HepG2 (cell line): ENCODE measurements at regions not wholly inside any gene's neighbourhood (a gene's known extent, or its start where the extent isn't known, plus 50 kb on each side); places are given as distances from the start of the nearest gene placed in this dataset.

Experiments
- ATAC-seq: fragments of 200-7000 bp; cut with Tn5 transposase; 3 replicates; pipeline ENCODE4 v1.9.1; 2020; ENCODE audit warnings: mild to moderate bottlenecking, moderate library complexity
- BruUV-seq: library from RNA; stranded (reverse); fragments of 400-500 nt; replicated peaks from 2 replicates; lab custom pipeline; 2021; lab: Mats Ljungman, UMichigan
- CTCF ChIA-PET: fragments of 300-600 bp; formaldehyde crosslinking; extraction: SDS; loops from one replicate; lab custom pipeline; 2021; ENCODE audit warnings: low total read pairs, inconsistent platforms, low intra/inter-chr PET ratio; lab: Yijun Ruan, JAX
- POLR2A ChIA-PET: fragments of 350-600 bp; sonication (Branson Sonifier 250); formaldehyde crosslinking; loops from one replicate; lab custom pipeline; 2020; ENCODE audit warnings: antibody characterized with exemption, inconsistent platforms; lab: Yijun Ruan, JAX
- DNase-seq: peaks from one replicate; pipeline ENCODE4 v3.0.0-alpha.2; 2015; ENCODE audit warnings: low spot score
- FAIRE-seq: peaks from 3 replicates; lab custom pipeline; 2011; peaks lifted over from hg19 to GRCh38; lab: Jason Lieb, UNC
- H2AFZ ChIP-seq: one replicate; pipeline ENCODE4 v1.6.1; 2011; ENCODE audit warnings: low read length, inconsistent platforms
- H3K27ac ChIP-seq: fragments of 300-600 bp; 3 replicates; pipeline ENCODE4 v1.8.0; 2011; ENCODE audit warnings: mixed run types, mild to moderate bottlenecking, mixed read lengths, low read length, inconsistent platforms; ENCODE audit not compliant: insufficient read depth; ENCODE audit errors: extremely low read length
- H3K27me3 ChIP-seq, 2 experiments: fragments of 200-600 bp in 1 of 2; 2 replicates in 1 of 2; 3 replicates in 1 of 2; pipeline versions ENCODE4 v1.6.0 to v1.8.0; 2011; ENCODE audit warnings: low read length in 2 of 2, mild to moderate bottlenecking in 2 of 2, moderate library complexity in 2 of 2, inconsistent platforms in 1 of 2; ENCODE audit not compliant: insufficient read depth in 2 of 2, control insufficient read depth in 1 of 2
- H3K36me3 ChIP-seq, 2 experiments: fragments of 200-600 bp in 1 of 2; replicated peaks in 1 of 2; 2 replicates in 1 of 2; 3 replicates in 1 of 2; pipeline versions ENCODE4 v1.5.1 to v1.8.0; 2011; ENCODE audit warnings: low read length in 2 of 2, inconsistent platforms in 1 of 2; ENCODE audit not compliant: insufficient read depth in 2 of 2, control insufficient read depth in 1 of 2
- H3K4me1 ChIP-seq: 2 replicates; pipeline ENCODE4 v1.5.1; 2012; ENCODE audit warnings: low read length, inconsistent platforms; ENCODE audit not compliant: insufficient read depth
- H3K4me2 ChIP-seq: 2 replicates; pipeline ENCODE4 v1.6.0; 2011; ENCODE audit warnings: low read depth, low read length, inconsistent platforms
- H3K4me3 ChIP-seq, 3 experiments: fragments of 200-600 bp in 1 of 3; sonication (generic), shearing (Covaris generic) in 1 of 3; replicated peaks in 1 of 3; 2 replicates each; pipeline ENCODE4 v1.5.1; 2011 to 2016; ENCODE audit warnings: low read length in 3 of 3, inconsistent platforms in 2 of 3, low read depth in 2 of 3, mild to moderate bottlenecking in 2 of 3, control low read depth in 1 of 3, mixed read lengths in 1 of 3; ENCODE audit not compliant: insufficient read depth in 1 of 3
- H3K79me2 ChIP-seq: one replicate; pipeline ENCODE4 v1.6.1; 2011; ENCODE audit warnings: low read length, inconsistent platforms; ENCODE audit not compliant: insufficient read depth
- H3K9ac ChIP-seq: 2 replicates; pipeline ENCODE4 v1.6.0; 2011; ENCODE audit warnings: mild to moderate bottlenecking, low read depth, low read length, inconsistent platforms; ENCODE audit not compliant: insufficient read depth
- H3K9me3 ChIP-seq: 2 replicates; pipeline ENCODE4 v1.5.1; 2012; ENCODE audit warnings: mild to moderate bottlenecking, low read length
- H4K20me1 ChIP-seq: 2 replicates; pipeline ENCODE4 v1.6.0; 2011; ENCODE audit warnings: inconsistent platforms, mild to moderate bottlenecking, low read length, moderate library complexity; ENCODE audit not compliant: insufficient read depth
- AHR ChIP-seq: IDR thresholded peaks from 2 replicates; pipeline ENCODE4 v1.6.1; 2018; ENCODE audit warnings: missing genetic modification reagents, missing compliant biosample characterization
- BCL6 ChIP-seq: IDR thresholded peaks from 2 replicates; pipeline ENCODE4 v1.6.1; 2016; ENCODE audit warnings: missing genetic modification reagents, missing compliant biosample characterization
- CSRNP2 ChIP-seq: sonication (generic); formaldehyde crosslinking; conservative IDR thresholded peaks from 2 replicates; pipeline ENCODE4 v1.8.0; 2022; ENCODE audit warnings: low read depth, missing genetic modification reagents
- HNF4G ChIP-seq, 2 experiments: sonication (generic) in 1 of 2; formaldehyde crosslinking in 1 of 2; IDR thresholded peaks; 2 replicates each; pipeline versions ENCODE4 v1.4.0 to v1.6.1; 2011 to 2020; ENCODE audit warnings: borderline replicate concordance in 2 of 2, low read depth in 2 of 2, mild to moderate bottlenecking in 2 of 2, low read length in 1 of 2, missing genetic modification reagents in 1 of 2, moderate library complexity in 1 of 2
- KLF11 ChIP-seq: IDR thresholded peaks from 2 replicates; pipeline ENCODE4 v1.6.1; 2016; ENCODE audit warnings: missing compliant biosample characterization
- KLF13 ChIP-seq: sonication (generic); formaldehyde crosslinking; IDR thresholded peaks from 2 replicates; pipeline ENCODE4 v1.4.0; 2020; ENCODE audit warnings: mild to moderate bottlenecking, missing genetic modification reagents
- MATR3 ChIP-seq: sonication (generic); formaldehyde crosslinking; IDR thresholded peaks from 2 replicates; pipeline ENCODE4 v1.4.0; 2020; ENCODE audit warnings: missing genetic modification reagents
- MIER2 ChIP-seq: IDR thresholded peaks from 2 replicates; pipeline ENCODE4 v1.6.1; 2016; ENCODE audit warnings: missing biosample characterization, missing genetic modification reagents
- MLX ChIP-seq: IDR thresholded peaks from 2 replicates; pipeline ENCODE4 v1.6.1; 2016
- MXD1 ChIP-seq: sonication (generic); formaldehyde crosslinking; IDR thresholded peaks from 2 replicates; pipeline ENCODE4 v1.4.0; 2020; ENCODE audit warnings: mild to moderate bottlenecking, missing genetic modification reagents
- NFKB2 ChIP-seq: sonication (generic); formaldehyde crosslinking; IDR thresholded peaks from 2 replicates; pipeline ENCODE4 v1.4.0; 2020; ENCODE audit warnings: missing genetic modification reagents, borderline replicate concordance
- NR2F6 ChIP-seq, 2 experiments: IDR thresholded peaks; 2 replicates each; pipeline ENCODE4 v1.6.1; 2016; ENCODE audit warnings: antibody characterized with exemption in 1 of 2, mild to moderate bottlenecking in 1 of 2
- PLRG1 ChIP-seq: fragments of 450-650 bp; conservative IDR thresholded peaks from 2 replicates; pipeline ENCODE4 v1.6.1; 2016
- SAP130 ChIP-seq: IDR thresholded peaks from 2 replicates; pipeline ENCODE4 v1.6.1; 2016; ENCODE audit warnings: low read depth
- TERF1 ChIP-seq: sonication (generic); formaldehyde crosslinking; IDR thresholded peaks from 2 replicates; pipeline ENCODE4 v1.8.0; 2022; ENCODE audit warnings: mild to moderate bottlenecking, missing genetic modification reagents, moderate library complexity
- ZNF3 ChIP-seq: IDR thresholded peaks from 2 replicates; pipeline ENCODE4 v1.7.0; 2017; ENCODE audit warnings: inconsistent platforms
- ZNF562 ChIP-seq: sonication (generic); formaldehyde crosslinking; IDR thresholded peaks from 2 replicates; pipeline ENCODE4 v1.8.0; 2022; ENCODE audit warnings: missing genetic modification reagents, borderline replicate concordance
- ZNF672 ChIP-seq: sonication (generic); formaldehyde crosslinking; IDR thresholded peaks from 2 replicates; pipeline ENCODE4 v1.8.1; 2022; ENCODE audit warnings: missing genetic modification reagents
- whole genome bisulfite sequencing: methylation state at CpG from one replicate; pipeline ENCODE4 v1.1.6; 2017; ENCODE audit warnings: low lambda C conversion rate; 5-methylcytosine and 5-hydroxymethylcytosine counted together
- in situ Hi-C: cut with HindIII; loops from 2 replicates; pipeline ENCODE4 v1.10.0; 2017; ENCODE audit warnings: low pct_unique_long_range_greater_than_20kb; ENCODE audit not compliant: extremely low pct_ligation_motif_present
- intact Hi-C: fragments of 100-400 bp; cut with micrococcal nuclease; formaldehyde crosslinking; loops from one replicate; pipeline ENCODE4 v1.10.0; 2022; ENCODE audit not compliant: unreplicated experiment

GRCh38 chr9:82599336-82599949 is 463.5 kb downstream of the RASEF start (continued):
- TF ChIP-seq ZNF562 (CRISPR knock-in tag), result no peak
- no peak for TF ChIP-seq PLRG1
- TF ChIP-seq CSRNP2 (CRISPR knock-in tag), result no peak
- TF ChIP-seq BCL6 (CRISPR knock-in tag), result peak; percentile 11; the same call in 1 of the 2 replicates
- no peak for TF ChIP-seq MATR3 (CRISPR knock-in tag)
- no peak for TF ChIP-seq NFKB2
- TF ChIP-seq SAP130, result peak; percentile 44
- TF ChIP-seq ZNF3 (CRISPR knock-in tag), result no peak

GRCh38 chr9:82600536-82601292 is 462.2 kb downstream of the RASEF start:
- Histone ChIP-seq H3K9me3 (no peaks in the 10 kb centered on the region), H3K27ac (peak overlapping the region; percentile 86), H3K9ac (peak overlapping the region; percentile 87), H4K20me1 (no peaks in the 10 kb centered on the region), H3K36me3 (no peaks in the 10 kb centered on the region), H3K79me2 (peaks cover 4% of the 10 kb centered on the region), H3K4me3 (peak overlapping the region; percentile 56 to 73 (median 56)), H3K27me3 (no peaks in the 10 kb centered on the region), H2AFZ (peak overlapping the region; percentile 17), H3K4me2 (peak overlapping the region; percentile 94), H3K4me1 (peaks cover 98% of the 10 kb centered on the region)
- intact Hi-C loops (loop anchor here (5.0 to 10.0 kb wide), 2 partner anchors 766 to 968 kb away; no protein-coding TSS in a partner anchor), in situ Hi-C loops (no loop called here)
- ATAC-seq (peak; percentile 84), FAIRE-seq (no peak), DNase-seq (peak; percentile 63)
- POLR2A ChIA-PET, result interaction anchor here (0.7 to 3.1 kb wide), 6 partner anchors 12 to 287 kb away, joined by 3 to 23 read pairs (median 5); no protein-coding TSS in a partner anchor
- 2% methylated on average over 9 of the region's 10 CpGs for WGBS
- CTCF ChIA-PET, result no interaction called here
- BruUV-seq, result TSS peak; percentile 73
- TF ChIP-seq MXD1 (CRISPR knock-in tag), result no peak
- no peak for TF ChIP-seq KLF11 (CRISPR knock-in tag)
- no peak for TF ChIP-seq KLF13 (CRISPR knock-in tag)
- TF ChIP-seq MLX, result no peak
- no peak for TF ChIP-seq NFKB2
- TF ChIP-seq TERF1 (CRISPR knock-in tag), result no peak
- peak; percentile 62 for TF ChIP-seq NR2F6 (IDR thresholded peaks at IDR 0.05)
- no peak for TF ChIP-seq NR2F6 (CRISPR knock-in tag; IDR thresholded peaks at IDR 0.05)
- no peak for TF ChIP-seq AHR (CRISPR knock-in tag)
- no peak for TF ChIP-seq HNF4G (IDR thresholded peaks at IDR 0.05; ENCODE audit: borderline replicate concordance, low read depth, low read length)
- TF ChIP-seq HNF4G (CRISPR knock-in tag; IDR thresholded peaks at IDR 0.05; ENCODE audit: borderline replicate concordance, low read depth), result no peak
- no peak for TF ChIP-seq ZNF672 (CRISPR knock-in tag)
- no peak for TF ChIP-seq MIER2 (CRISPR knock-in tag)
